ENCODE measurements at regions not wholly inside any gene's neighbourhood (a gene's known extent, or its start where the extent isn't known, plus 50 kb on each side); places are given as distances from the start of the nearest gene placed in this dataset.

- ATAC-seq (no peak), DNase-seq (no peak), FAIRE-seq (no peak)
- TF ChIP-seq CTCF (IDR thresholded peaks at IDR 0.05): no peak
- Histone ChIP-seq H3K27ac (no peak overlapping the region), H3K4me1 (no peaks in the 10 kb centered on the region), H3K9me3 (no peaks in the 10 kb centered on the region), H3K27me3 (no peaks in the 10 kb centered on the region), H3K36me3 (no peaks in the 10 kb centered on the region), H3K4me3 (no peak overlapping the region)
- 80% methylated on average over 11 of the region's 11 CpGs for WGBS, 2 donors
- intact Hi-C loops (cut with DNase I): loop anchor here in 1 of 3 donors (10.0 kb wide), 1 partner anchor 55 kb away; no protein-coding TSS in a partner anchor
These were observed 409.1 kb downstream of the FGF9 start for GRCh38 chr13:22079961-22080360.

GRCh38 chr13:22080832-22081231 is 410.0 kb downstream of the FGF9 start:
- H3K27ac ChIP-seq: no peak overlapping the region
- intact Hi-C loops (cut with DNase I): no loop called here
- H3K4me3 ChIP-seq: no peak overlapping the region
- no peaks in the 10 kb centered on the region for H3K36me3 ChIP-seq
- no peaks in the 10 kb centered on the region for H3K4me1 ChIP-seq
- H3K9me3 ChIP-seq: no peaks in the 10 kb centered on the region
- DNase-seq (no peak), FAIRE-seq (no peak), ATAC-seq (no peak)
- no peak for TF ChIP-seq CTCF (IDR thresholded peaks at IDR 0.05)
- no peaks in the 10 kb centered on the region for H3K27me3 ChIP-seq
- 62 to 83% methylated on average over 2 of the region's 2 CpGs for WGBS, 2 donors

GRCh38 chr13:22081430-22081829 is 410.6 kb downstream of the FGF9 start:
- Histone ChIP-seq H3K9me3 (no peaks in the 10 kb centered on the region), H3K4me3 (no peak overlapping the region), H3K27ac (no peak overlapping the region), H3K27me3 (no peaks in the 10 kb centered on the region), H3K4me1 (no peaks in the 10 kb centered on the region), H3K36me3 (no peaks in the 10 kb centered on the region)
- ATAC-seq (no peak), FAIRE-seq (no peak), DNase-seq (no peak)
- TF ChIP-seq CTCF (IDR thresholded peaks at IDR 0.05): no peak
- intact Hi-C loops (cut with DNase I): no loop called here
- WGBS, 2 donors: 49% methylated on average over 6 of the region's 6 CpGs

GRCh38 chr13:22082030-22082429 is 411.2 kb downstream of the FGF9 start:
- no peak for TF ChIP-seq CTCF (IDR thresholded peaks at IDR 0.05)
- no peaks in the 10 kb centered on the region for H3K27me3 ChIP-seq
- no peak overlapping the region for H3K4me3 ChIP-seq
- 64 to 69% methylated on average over 2 of the region's 2 CpGs for WGBS, 2 donors
- no peaks in the 10 kb centered on the region for H3K9me3 ChIP-seq
- FAIRE-seq: no peak
- H3K27ac ChIP-seq: no peak overlapping the region
- H3K4me1 ChIP-seq: no peaks in the 10 kb centered on the region
- no peaks in the 10 kb centered on the region for H3K36me3 ChIP-seq
- DNase-seq: no peak
- no peak for ATAC-seq
- intact Hi-C loops (cut with DNase I): no loop called here

GRCh38 chr13:22082437-22083100 is 411.7 kb downstream of the FGF9 start:
- 71 to 76% methylated on average over 2 of the region's 2 CpGs for WGBS, 2 donors
- ATAC-seq: no peak

More at GRCh38 chr13:22082437-22083100, 411.7 kb downstream of the FGF9 start:
- H3K27ac ChIP-seq: no peak overlapping the region
- DNase-seq: no peak
- H3K36me3 ChIP-seq: no peaks in the 10 kb centered on the region
- no peaks in the 10 kb centered on the region for H3K4me1 ChIP-seq
- intact Hi-C loops (cut with DNase I): no loop called here
- no peaks in the 10 kb centered on the region for H3K9me3 ChIP-seq
- no peak for FAIRE-seq
- no peaks in the 10 kb centered on the region for H3K27me3 ChIP-seq
- H3K4me3 ChIP-seq: no peak overlapping the region
- no peak for TF ChIP-seq CTCF (IDR thresholded peaks at IDR 0.05)
